ENCODE measurements at regions not wholly inside any gene's neighbourhood (a gene's known extent, or its start where the extent isn't known, plus 50 kb on each side); places are given as distances from the start of the nearest gene placed in this dataset.

DNA sequence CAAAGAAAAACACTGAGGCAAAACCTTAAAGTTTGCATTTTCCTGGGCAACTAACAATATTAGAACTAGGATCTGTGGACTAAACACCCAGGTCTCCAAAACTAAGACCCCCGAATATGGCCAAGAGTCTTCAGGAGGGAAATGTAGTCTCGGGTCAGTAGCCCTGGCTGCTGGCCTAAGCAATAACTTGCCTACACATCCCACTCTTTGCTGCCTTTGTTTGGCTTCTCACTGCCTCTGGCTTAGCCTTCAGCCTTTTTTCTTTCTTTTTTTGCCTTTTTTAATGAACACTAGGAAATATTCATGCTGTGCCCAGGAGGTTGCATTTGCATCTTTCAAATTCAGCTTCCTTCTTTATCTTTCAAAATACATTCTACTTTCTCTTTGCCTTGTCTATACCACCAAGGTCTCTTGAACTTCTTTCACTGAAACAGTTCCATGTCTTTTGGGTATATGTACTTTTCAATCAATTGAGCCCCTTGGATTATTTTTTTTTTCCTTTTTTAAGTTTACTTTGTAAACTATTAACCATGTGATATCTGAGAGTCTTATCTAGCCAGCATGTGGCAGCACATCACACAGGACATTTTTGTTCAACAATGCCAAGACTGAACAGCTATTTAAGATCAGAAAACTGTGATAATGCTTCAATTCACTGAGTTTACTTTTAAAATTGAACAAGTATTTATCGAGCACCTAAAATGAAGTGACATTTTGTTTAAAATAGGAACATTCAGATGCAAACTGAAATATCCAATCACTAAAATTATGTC is 165.0 kb upstream of the TRPC6 start:
- no peak for ATAC-seq
- DNase-seq = no peak
- 29 to 42% methylated on average over 3 of the region's 3 CpGs for WGBS, 2 donors
- Histone ChIP-seq H3K9me3 (no peaks in the 10 kb centered on the region), H3K27me3 (no peaks in the 10 kb centered on the region), H3K4me1 (peaks cover 13% of the 10 kb centered on the region), H3K27ac (no peak overlapping the region), H3K36me3 (replicated peaks in 1 of 2; ENCODE audit: insufficient read depth in 1 of 2, low read depth in 2 of 2) (no peaks in the 10 kb centered on the region), H3K4me3 (no peak overlapping the region)
- no peak for TF ChIP-seq POLR2A (IDR thresholded peaks at IDR 0.05)
- TF ChIP-seq, protein P1, sequence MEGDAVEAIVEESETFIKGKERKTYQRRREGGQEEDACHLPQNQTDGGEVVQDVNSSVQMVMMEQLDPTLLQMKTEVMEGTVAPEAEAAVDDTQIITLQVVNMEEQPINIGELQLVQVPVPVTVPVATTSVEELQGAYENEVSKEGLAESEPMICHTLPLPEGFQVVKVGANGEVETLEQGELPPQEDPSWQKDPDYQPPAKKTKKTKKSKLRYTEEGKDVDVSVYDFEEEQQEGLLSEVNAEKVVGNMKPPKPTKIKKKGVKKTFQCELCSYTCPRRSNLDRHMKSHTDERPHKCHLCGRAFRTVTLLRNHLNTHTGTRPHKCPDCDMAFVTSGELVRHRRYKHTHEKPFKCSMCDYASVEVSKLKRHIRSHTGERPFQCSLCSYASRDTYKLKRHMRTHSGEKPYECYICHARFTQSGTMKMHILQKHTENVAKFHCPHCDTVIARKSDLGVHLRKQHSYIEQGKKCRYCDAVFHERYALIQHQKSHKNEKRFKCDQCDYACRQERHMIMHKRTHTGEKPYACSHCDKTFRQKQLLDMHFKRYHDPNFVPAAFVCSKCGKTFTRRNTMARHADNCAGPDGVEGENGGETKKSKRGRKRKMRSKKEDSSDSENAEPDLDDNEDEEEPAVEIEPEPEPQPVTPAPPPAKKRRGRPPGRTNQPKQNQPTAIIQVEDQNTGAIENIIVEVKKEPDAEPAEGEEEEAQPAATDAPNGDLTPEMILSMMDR (IDR thresholded peaks at IDR 0.05) = no peak
- intact Hi-C loops (cut with DNase I) = no loop called here

GRCh38 chr11:101745756-101746155 is 161.9 kb upstream of the TRPC6 start:
- intact Hi-C loops (cut with DNase I) = no loop called here
- Histone ChIP-seq H3K36me3 (replicated peaks in 1 of 2; ENCODE audit: insufficient read depth in 1 of 2, low read depth in 2 of 2) (no peaks in the 10 kb centered on the region), H3K27ac (no peak overlapping the region), H3K9me3 (no peaks in the 10 kb centered on the region), H3K27me3 (no peaks in the 10 kb centered on the region), H3K4me1 (peaks cover 13% of the 10 kb centered on the region), H3K4me3 (no peak overlapping the region)
- 34 to 48% methylated on average over 1 of the region's 1 CpG for WGBS, 2 donors
- ATAC-seq (no peak), DNase-seq (no peak)
- TF ChIP-seq POLR2A (IDR thresholded peaks at IDR 0.05) = no peak
- TF ChIP-seq, protein P1 (IDR thresholded peaks at IDR 0.05) = no peak

DNA sequence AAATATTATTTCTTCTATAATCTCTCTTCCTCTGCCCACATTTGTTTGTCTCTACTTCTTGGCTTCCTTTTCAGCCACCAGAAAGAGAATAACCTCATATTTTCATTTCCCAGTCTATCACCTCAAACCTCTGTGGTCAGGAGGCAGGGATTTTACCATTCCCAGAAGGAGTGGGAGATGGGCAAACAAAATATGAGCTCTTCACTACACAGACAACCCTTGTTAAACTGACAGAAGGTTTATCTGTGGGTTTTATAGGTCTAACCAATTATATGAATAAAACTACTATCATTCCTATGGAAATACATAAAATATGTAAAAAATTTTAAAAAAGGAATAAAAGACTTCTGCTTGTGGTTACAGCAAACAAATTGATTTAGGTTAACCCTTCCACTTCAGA is 160.0 kb upstream of the TRPC6 start:
- intact Hi-C loops (cut with DNase I) = no loop called here
- H3K27ac ChIP-seq = no peak overlapping the region
- DNase-seq (no peak), ATAC-seq (no peak)
- no peaks in the 10 kb centered on the region for H3K27me3 ChIP-seq
- H3K4me3 ChIP-seq = no peak overlapping the region
- TF ChIP-seq POLR2A (IDR thresholded peaks at IDR 0.05) = no peak
- TF ChIP-seq, protein P1 (IDR thresholded peaks at IDR 0.05) = no peak
- H3K9me3 ChIP-seq = no peaks in the 10 kb centered on the region
- no peaks in the 10 kb centered on the region for H3K36me3 ChIP-seq (replicated peaks in 1 of 2; ENCODE audit: insufficient read depth in 1 of 2, low read depth in 2 of 2)
- peaks cover 6% of the 10 kb centered on the region for H3K4me1 ChIP-seq

DNA sequence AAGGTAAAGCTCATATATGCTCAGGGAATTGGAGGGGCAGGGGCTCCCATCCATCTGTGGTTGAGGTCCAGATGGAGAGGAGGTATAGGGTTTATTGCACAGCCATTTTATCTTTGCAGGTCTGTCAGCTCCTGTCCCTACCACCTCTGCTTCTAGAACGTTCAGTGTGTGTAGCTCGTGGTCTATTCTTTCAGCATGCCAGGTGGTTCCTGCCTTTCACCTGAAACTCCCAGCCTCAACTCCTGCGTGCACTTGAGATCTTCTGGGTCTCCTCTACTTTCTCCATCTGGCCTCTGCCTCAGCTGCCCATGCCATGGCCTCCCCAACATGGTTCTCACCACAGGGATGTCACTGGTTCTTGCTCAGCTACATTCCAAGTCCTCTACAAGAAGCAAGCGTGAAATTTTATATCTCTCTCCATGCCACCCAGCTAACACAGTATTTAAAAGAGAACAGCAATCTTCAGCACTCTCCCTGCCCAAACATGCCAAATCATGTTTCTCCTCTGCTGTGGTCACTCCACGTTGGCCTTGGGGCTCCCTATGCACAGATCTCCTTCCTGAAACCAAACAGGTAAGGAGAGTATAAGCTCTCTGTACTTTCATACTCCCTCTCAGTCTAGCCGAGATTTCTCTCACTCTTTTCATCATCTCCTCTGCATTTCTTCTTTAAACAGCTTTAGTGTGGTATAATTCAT is 157.8 kb upstream of the TRPC6 start:
- Histone ChIP-seq H3K4me3 (no peak overlapping the region), H3K27me3 (no peaks in the 10 kb centered on the region), H3K9me3 (no peaks in the 10 kb centered on the region), H3K36me3 (replicated peaks in 1 of 2; ENCODE audit: insufficient read depth in 1 of 2, low read depth in 2 of 2) (no peaks in the 10 kb centered on the region), H3K27ac (no peak overlapping the region), H3K4me1 (no peaks in the 10 kb centered on the region)
- ATAC-seq = no peak
- no peak for DNase-seq
- intact Hi-C loops (cut with DNase I) = no loop called here
- TF ChIP-seq, protein P1 (IDR thresholded peaks at IDR 0.05) = no peak
- no peak for TF ChIP-seq POLR2A (IDR thresholded peaks at IDR 0.05)
- 53 to 61% methylated on average over 6 of the region's 6 CpGs for WGBS, 2 donors

Measured in body of pancreas (tissue), 4 donors.